Endothelial cell (in vitro differentiated cells): ENCODE measurements at regions not wholly inside any gene's neighbourhood (a gene's known extent, or its start where the extent isn't known, plus 50 kb on each side); places are given as distances from the start of the nearest gene placed in this dataset.

ENCODE experiments used
- DNase-seq: peaks from one replicate; pipeline ENCODE4 v3.0.0; 2021; ENCODE audit warnings: low spot score
- H3K27ac Mint-ChIP-seq: one replicate; pipeline ENCODE4 v1.8.0; 2021; ENCODE audit warnings: mixed read lengths, inconsistent platforms; ENCODE audit not compliant: unreplicated experiment
- H3K27me3 Mint-ChIP-seq: one replicate; pipeline ENCODE4 v1.8.0; 2021; ENCODE audit warnings: mild to moderate bottlenecking, moderate library complexity, mixed read lengths, inconsistent platforms; ENCODE audit not compliant: unreplicated experiment
- H3K36me3 Mint-ChIP-seq: one replicate; pipeline ENCODE4 v1.8.0; 2021; ENCODE audit warnings: mild to moderate bottlenecking, low read depth, mixed read lengths, inconsistent platforms; ENCODE audit not compliant: unreplicated experiment
- H3K4me1 Mint-ChIP-seq: one replicate; pipeline ENCODE4 v1.8.0; 2021; ENCODE audit warnings: mild to moderate bottlenecking, mixed read lengths, inconsistent platforms; ENCODE audit not compliant: unreplicated experiment
- H3K4me3 Mint-ChIP-seq: one replicate; pipeline ENCODE4 v1.8.0; 2021; ENCODE audit warnings: mild to moderate bottlenecking, mixed read lengths, inconsistent platforms; ENCODE audit not compliant: unreplicated experiment
- H3K9me3 Mint-ChIP-seq: one replicate; pipeline ENCODE4 v1.8.0; 2021; ENCODE audit warnings: mixed read lengths, inconsistent platforms; ENCODE audit not compliant: unreplicated experiment
- CTCF ChIP-seq: fragments of 200-600 bp; sonication (generic); IDR thresholded peaks from one replicate; pipeline ENCODE4 v1.5.0; 2021; ENCODE audit warnings: antibody characterized with exemption; ENCODE audit not compliant: unreplicated experiment

- Mint-ChIP-seq H3K4me1 (no peaks in the 10 kb centered on the region), H3K27me3 (no peaks in the 10 kb centered on the region), H3K9me3 (no peaks in the 10 kb centered on the region), H3K4me3 (no peak overlapping the region), H3K36me3 (no peaks in the 10 kb centered on the region), H3K27ac (no peak overlapping the region)
- TF ChIP-seq CTCF: no peak
- no peak for DNase-seq
Observed at GRCh38 chr4:41835321-41835995, 86.9 kb upstream of the PHOX2B start.

DNA sequence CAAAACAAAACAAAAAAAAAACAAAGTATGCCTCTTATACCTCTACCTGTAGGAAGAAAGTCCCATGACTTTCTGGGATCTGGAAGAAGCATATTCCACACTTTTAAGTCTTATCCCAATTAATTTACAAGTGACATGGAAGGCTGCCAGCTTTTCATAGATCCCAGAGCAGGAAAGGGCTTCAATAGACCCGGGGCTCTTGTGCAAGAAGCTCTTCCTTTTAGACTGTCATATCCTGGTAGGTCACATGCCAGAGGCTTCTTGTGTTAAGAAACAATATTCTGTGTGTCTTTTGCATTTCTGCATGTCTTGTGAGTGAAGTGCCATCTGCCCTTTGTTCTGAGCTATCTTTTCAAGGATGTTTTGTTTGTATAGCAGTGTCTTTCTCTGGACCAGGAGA lies 84.4 kb upstream of the PHOX2B start:
- Mint-ChIP-seq H3K27ac (no peak overlapping the region), H3K9me3 (no peaks in the 10 kb centered on the region), H3K4me1 (no peaks in the 10 kb centered on the region), H3K27me3 (no peaks in the 10 kb centered on the region), H3K4me3 (no peak overlapping the region), H3K36me3 (no peaks in the 10 kb centered on the region)
- peak; percentile 5 for DNase-seq
- TF ChIP-seq CTCF: no peak

DNA sequence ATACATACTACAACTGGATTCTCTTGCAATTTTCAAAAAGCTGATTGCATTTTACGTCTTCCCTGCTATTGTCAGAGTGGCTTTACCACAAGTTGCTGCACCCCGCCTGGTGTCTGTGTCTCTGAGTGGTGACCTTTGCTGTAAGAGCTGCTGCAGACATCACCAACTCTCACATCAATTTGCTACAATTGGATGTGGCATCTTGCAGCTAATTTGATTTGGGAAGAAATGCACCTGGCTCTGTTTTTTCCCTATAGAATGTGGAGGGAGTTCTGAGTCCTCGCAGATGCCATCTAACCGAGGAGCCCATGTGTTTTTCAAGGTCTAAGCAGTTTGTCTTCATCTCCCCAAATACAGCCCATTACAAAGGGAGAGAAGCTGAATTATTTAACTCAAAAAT lies 73.8 kb upstream of the PHOX2B start:
- TF ChIP-seq CTCF: no peak
- Mint-ChIP-seq H3K4me3 (no peak overlapping the region), H3K36me3 (no peaks in the 10 kb centered on the region), H3K27me3 (no peaks in the 10 kb centered on the region), H3K4me1 (no peaks in the 10 kb centered on the region), H3K9me3 (no peaks in the 10 kb centered on the region), H3K27ac (no peak overlapping the region)
- DNase-seq: no peak

DNA sequence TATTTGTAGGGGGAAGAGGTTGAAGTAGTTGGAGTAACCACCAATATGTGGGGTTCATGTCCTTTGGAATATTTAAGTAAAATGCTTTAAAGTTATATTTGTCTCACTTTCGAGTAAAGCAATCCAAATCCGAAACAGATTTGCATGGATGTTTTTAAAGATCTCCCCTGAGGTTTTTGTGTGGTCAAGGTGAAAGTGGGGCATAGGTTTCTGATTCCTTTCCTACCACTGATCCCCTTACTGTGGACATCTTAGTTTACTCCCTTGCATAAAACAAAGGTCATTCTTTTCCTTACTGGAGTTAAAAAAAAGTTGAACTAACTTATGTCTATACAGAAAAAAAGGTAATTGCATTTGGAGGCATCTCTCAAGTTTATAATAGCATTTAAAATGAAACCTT lies 71.9 kb upstream of the PHOX2B start:
- no peak for TF ChIP-seq CTCF
- Mint-ChIP-seq H3K27ac (no peak overlapping the region), H3K36me3 (no peaks in the 10 kb centered on the region), H3K27me3 (no peaks in the 10 kb centered on the region), H3K4me1 (no peaks in the 10 kb centered on the region), H3K9me3 (no peaks in the 10 kb centered on the region), H3K4me3 (no peak overlapping the region)
- DNase-seq: no peak

DNA sequence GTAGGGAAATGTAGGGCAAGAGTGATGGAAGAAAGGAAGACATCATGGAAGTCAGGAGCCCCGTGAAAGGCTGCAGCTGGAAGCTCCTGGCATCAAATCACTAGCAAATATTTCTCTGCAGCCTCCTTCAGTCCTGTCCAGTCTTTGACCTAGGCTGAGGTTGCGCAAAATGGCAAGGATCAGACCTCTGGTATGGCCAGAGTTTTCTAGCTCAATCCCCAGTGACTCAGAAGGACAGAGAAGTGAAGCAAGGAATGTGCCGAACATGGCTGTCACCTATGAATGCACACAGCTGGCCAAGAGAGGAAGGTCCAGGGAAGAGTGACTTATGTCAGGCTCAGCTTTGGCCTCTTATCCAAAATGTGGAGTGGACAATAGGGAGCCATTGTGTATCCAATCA lies 71.1 kb upstream of the PHOX2B start:
- no peaks in the 10 kb centered on the region for H3K4me1 Mint-ChIP-seq
- no peak for TF ChIP-seq CTCF
- no peak overlapping the region for H3K4me3 Mint-ChIP-seq
- H3K9me3 Mint-ChIP-seq: no peaks in the 10 kb centered on the region
- H3K27ac Mint-ChIP-seq: no peak overlapping the region
- DNase-seq: no peak
- H3K36me3 Mint-ChIP-seq: no peaks in the 10 kb centered on the region
- H3K27me3 Mint-ChIP-seq: no peaks in the 10 kb centered on the region
